GM21619 (cell line): ENCODE measurements at regions not wholly inside any gene's neighbourhood (a gene's known extent, or its start where the extent isn't known, plus 50 kb on each side); places are given as distances from the start of the nearest gene placed in this dataset.
A peak's percentile ranks its signal among the peaks of the same experiment; 100 is the strongest.

Experiments
- ATAC-seq: cut with Tn5 transposase; IDR thresholded peaks from one replicate; pipeline ENCODE4 v1.9.1; 2021; ENCODE audit not compliant: unreplicated experiment

DNA sequence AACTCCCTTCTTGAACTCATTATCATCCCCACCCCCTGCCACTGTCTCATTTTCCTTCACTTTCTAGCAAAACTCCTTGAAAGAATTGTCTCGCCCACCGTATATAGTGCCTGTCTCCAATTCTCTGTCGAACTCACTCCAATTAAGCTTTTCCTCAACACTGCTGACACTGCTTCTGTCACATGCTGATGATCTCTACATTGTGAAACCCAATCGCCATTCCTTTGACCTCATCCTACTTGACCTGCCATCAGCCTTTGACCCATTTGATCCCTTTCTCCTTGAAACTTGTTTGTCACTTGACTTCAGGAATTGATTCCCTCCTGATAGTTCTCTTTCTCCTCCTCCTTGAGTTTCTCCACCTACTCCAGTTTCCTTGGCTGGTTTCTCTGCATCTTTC lies 54.8 kb downstream of the CCDC71L start:
- ATAC-seq: no peak

DNA sequence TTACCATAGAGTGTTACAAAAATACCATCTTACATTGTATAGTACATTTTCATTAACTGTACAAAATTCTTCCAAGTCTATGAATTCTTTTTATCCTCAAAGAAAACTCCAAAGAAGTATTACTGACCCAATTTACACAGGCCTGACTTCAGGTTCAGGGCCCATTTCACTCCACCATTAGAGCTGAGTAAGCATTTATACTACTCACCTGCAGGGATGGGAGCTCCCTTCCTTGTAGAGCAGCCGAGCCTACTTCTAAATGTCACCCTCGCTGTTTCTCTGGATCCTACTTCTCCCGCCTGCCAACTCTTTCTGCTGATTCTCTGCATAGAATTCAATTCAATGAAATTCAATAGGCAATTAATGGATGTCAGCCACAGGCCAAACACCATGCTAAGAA lies 56.0 kb downstream of the CCDC71L start:
- ATAC-seq: no peak

DNA sequence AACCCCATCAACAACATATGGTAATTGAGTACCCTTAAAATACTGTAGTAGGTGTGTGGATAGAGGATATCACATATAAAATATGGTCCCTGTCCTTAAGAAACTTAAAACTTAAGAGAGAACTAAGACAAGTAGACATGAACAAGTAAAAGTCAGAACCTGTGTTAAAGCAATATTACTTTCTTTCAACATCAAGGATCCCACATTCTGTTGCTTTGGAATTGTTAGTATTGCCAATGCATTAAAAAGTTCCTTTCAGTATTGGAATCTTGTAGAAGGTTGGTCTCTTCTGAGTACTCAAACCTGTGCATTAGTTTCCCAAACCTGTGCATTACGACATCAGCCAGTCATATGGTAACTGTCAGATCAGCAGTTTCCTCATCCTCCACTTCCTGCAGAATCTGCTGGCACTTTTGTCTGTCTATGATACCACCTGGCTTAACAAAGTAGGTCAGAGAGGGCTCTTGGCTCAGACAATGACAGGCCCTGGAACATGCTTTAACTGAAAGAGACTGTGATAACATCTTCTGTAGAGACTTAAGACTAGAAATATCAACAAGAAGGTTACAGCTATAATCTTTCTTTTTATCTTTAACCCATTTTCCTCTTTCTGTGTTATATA lies 56.5 kb downstream of the CCDC71L start:
- ATAC-seq: no peak

DNA sequence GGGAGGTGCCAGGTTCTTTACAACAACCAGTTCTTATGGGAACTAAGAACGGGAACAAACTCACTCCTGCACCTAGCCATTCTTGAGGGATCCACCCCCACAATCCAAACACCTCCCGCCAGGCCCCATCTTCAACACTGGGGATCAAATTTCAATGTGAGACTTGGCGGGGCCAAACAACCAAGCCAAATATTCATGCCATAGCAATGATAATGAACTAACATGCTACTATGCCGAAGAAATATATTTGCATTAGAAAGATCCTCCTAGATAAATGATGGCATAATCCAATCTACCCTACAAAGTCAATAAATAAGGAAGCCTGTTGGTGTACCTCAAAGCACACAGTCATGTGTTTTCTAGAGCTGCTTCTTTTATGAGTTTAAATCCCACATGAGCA lies 57.6 kb downstream of the CCDC71L start:
- no peak for ATAC-seq

DNA sequence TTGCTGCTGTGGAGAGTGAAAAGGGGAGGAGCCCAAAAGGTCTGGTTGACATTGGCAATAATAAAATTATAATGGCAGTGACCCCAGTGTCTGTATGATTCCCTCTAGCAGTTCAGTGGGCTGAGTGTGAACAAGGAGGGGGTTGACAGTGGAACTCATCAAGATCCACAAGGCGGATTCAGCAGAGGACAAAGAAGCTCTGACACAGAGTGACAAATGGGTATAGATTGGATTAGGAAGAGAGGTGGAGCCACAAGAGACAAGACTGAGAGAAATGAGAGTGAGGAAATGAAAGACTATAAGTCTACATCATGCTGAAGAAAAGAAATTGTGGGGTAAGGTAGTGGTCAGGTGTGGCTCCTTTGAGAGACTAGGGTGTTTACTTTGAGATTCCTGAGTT lies 58.9 kb downstream of the CCDC71L start:
- ATAC-seq: no peak

DNA sequence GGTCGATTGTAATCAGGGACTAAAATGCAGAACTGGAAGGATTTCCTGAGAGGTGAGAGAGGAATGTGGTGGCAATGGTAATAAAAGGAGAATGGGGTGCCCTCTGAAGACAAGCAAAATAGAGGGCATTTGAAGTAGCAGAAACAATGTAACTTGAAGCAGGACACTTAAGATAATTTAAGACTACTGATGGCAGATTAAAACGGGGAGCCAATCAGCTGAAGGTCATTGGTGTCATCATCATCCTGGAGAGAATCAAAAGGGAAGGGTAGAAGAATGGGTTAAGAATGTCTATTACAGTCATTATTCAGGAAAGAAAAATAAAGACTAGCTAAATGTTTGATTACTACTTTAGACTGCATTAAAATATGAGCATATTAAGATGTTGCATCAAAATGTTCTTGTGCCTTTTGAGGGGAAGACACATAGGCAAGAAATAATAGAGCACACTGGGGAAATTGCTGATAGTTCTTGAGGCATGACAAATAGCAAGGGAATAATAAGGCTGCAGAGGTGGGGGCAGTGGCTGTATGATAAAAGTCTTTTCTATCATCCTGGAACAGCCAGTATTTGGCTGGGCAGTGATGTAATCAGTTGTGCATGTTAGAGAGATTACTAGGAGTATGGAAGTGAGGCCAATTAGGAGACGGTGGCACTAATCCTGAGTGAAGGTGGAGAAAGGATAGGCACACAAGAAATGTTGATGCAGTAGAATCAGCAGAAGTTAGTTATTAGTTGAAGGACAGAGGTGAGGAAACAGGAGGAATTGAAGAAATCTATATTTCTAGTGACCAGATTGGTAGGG lies 60.2 kb downstream of the CCDC71L start:
- ATAC-seq: no peak

DNA sequence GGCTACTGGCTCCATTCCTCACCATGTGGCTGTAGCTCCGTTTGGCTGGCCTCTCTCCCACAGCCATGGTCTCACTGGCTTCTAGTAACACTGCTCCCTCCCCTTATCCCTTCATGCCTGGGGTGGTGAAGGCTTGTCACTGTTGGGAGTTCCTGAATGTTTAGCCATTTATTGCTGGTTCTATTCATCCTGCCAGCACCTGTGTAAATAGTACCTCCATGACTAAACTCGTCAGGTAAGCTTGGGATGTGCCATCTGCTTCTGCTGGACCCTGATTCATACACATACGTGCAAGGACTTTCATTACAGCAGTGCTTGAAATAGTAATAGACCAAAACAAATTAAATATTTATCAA lies 61.6 kb downstream of the CCDC71L start:
- ATAC-seq: no peak

DNA sequence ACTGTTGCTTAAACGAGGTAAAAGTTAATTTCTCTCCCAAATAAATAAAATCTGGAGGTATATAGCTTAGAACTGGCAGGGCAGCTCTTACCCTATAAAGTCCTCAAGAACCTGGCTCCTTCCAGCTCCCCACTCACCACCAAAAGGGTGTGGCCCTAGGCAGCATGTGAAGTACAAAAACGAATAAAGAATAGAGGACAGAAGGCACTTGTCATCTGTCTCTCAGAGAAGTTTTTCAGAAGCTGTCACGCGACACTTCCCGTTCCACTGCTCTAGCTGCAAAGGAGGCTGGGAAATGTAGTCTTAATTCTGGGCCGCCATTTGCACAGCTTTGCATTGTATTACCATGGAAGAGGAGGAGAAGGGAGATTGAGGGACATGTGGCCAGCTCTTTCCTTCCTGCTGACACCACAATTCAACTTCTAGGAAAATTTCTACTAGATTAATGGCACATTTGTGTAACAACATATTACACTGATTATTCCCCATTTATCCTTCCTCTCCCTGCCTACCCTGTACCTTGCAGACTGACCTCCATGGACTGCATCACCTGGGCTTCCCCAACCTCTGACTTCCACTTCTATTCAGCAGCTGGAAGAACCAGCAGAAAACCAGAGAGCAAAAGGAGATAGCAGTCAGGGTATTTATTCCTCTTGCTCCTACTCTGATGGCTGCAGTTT lies 62.2 kb downstream of the CCDC71L start:
- peak; percentile 99 for ATAC-seq

DNA sequence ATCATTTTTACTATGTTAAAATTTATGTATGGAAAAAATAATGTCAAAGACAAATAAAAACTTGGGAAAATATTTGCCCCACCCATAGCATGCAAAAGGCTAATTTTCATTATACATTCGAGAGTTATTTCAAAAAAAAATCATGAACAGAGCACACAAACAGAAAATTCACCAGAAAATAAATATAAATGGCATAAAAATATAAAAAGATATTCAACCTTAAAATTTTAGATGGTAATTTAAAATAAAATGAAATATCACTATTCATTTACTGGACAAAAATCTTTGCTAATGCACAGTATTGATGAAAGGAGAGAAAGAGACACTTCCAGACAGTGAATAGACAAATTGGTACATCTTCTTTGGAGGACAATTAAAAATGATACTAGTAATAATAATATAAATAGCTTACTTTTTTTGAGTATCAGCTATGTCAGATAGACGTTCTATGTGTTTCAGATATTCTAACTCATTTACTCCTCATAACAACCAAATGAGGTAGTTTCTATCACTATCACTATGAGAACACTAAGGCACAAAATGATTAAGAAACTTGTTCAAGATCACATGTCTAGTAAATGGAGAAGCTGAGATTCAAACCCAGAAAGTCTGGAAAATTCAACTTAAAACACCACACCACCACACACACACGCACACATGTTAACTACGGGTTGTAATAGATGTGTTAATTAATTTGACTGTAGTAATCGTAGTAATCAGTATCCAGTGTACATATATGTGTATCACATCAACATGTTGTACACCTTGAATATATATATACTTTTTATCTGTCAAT lies 63.0 kb downstream of the CCDC71L start:
- no peak for ATAC-seq

DNA sequence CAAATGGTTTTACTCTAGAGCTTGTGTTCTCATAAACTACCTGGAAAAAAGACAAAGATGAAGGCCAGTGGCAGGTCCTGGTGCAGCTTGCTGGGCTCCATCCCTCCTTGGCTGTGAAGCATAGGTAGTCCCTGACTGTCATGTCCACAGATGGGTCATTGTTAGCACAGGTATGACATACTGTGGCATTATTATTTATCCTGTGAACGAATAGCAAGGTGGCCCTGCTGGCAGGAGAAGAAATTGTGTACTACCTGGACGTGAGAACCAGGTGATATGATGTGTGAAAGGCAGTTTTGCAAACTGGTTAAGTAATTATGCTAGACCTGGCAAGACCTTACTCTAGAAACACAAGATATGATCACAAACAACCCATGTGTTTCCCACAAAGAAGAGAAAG lies 63.9 kb downstream of the CCDC71L start:
- ATAC-seq: no peak

DNA sequence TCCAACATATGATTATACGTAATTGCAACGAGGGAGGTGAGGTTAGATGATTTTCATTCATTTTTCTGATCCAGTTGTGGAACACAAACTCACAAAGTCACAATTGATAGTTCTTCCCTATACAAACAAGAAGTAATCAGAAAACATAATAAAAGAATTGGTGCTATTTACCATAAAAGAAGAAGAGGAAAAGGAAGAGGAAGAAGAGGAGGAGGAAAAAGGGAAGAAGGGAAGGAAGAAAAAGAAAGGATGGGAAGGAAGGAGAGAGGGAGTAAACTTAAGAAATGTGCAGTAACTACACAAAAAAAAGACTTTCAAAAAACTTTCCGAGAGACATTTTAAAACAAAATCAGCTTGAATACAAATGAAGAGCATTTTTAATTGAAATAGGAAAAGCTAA lies 65.0 kb downstream of the CCDC71L start:
- ATAC-seq: no peak

DNA sequence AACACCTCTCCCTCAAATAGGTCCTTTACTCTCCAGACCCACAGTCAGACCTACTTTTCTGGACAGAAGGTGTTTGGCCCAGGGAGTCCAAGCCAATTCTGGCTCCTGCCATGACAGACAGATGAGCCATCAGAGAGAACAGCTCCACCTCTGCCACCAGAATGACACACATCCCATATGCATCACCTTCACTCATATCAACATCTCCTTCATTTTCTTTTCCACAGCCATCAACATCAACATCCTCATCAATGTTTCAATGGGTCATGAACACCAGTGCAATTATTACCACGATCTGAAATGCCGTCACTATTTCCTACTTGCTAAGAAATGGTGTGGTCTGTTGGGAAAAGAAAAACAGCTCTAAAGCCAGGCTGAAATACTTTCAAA lies 67.9 kb downstream of the CCDC71L start:
- ATAC-seq: no peak

DNA sequence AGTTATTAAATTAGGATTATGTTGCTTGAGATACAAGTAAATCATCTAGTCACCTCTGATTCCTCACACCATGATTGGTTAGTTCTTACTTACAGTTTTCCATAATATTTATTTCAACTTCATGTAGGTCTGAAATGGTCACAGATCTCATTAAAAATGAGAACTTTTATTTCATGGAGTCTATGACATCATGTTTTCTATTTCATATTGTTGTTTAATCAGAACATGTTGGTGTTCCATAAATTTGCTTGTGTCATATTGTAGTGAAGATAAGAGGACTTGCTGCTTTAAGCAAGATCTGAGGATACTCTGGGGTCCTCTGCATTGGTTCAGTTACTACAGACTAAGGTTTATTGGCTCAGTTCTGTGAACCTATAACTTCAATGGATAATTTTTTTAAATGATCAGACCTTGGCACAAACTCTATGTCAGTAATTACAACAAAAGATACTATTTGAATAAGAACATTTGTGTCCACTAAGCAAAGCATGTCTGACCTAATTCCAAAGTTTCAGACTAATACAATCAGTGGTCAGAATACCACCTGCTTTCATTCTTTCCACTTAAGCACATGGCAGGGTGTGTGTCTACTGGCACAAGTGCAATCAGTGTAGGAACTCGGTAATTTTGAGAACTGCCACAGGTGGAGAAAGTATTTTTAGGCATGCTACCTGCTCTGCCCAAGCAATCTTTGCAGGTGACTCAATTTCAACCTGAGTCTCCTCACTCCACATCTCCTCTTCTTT lies 68.5 kb downstream of the CCDC71L start:
- ATAC-seq: no peak

DNA sequence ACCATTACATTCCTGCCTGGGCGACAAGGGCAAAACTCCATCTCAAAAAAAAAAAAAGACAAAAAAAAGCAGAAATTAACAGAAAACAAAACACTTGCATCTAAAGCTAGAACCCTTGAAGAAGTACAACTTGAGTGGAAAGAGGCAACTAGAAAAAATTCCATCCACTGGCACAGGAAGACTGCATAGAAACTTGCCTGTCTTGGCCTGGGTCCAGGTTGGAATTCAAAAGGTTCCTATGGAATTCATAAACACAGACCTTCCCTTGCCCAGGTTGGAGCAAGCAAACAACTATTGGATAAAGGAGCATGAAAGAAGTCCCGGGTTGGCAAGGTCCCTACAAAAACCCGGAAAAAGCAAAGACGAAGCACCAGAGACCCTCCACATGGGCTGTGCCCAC lies 69.8 kb downstream of the CCDC71L start:
- ATAC-seq: no peak

DNA sequence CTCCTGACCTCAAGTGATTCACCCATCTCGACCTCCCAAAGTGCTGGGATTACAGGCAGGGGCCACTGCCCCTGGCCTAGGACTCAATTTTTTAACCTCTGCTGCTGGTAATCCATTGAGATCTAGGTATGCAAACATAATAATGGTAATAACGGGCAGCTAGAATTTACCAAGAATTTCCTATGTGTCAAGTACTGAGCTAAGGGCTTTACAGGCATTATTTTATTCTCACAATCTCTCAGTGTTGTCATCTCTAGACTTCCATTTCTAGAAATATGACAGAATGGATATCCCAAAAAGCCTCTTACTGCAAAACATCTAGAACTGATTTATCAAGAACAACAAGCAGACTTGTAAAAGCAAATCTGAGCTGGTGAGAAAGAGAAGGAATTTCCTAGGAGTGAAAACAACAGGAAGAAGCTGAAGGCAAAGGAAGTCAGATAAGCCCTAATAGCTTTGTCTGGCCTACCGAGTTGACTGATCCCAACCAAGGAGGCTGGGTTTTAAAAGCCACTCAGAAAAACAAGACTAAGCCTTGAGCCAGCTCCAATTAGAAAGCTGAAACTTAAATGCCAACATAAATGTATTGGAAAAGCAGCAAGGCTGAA lies 70.6 kb downstream of the CCDC71L start:
- ATAC-seq: no peak

DNA sequence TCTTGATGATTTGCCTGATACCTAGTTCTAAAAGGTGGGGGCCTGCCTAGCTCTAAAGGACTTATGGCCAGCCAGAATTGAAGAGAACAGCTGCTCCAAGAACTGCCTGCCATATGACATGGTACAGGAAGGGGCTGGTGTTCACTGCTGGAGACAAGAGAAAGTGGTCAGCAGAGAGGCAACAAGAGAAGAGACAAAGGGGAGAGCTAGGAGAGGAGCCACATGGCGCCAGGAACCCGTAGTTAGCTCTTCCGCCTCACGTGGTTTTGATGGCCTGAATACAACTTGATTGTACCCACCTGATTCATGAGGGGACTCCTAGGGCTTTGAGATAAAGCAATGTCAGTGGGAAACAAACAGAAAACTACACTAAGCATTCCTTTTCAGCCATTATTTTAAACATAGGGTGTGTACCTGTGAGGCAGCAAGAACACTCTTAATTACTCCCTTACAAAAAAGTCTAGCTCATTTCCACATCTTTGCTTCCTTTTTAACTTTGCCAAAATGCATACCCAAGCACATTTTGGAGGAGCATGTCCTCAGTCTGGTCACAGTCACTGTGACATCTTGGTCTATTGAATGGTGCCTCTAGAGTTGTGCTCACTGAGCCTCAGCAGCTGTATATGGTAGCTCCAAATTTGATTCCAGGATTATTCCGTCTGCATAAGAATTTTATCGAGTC lies 71.6 kb downstream of the CCDC71L start:
- no peak for ATAC-seq

DNA sequence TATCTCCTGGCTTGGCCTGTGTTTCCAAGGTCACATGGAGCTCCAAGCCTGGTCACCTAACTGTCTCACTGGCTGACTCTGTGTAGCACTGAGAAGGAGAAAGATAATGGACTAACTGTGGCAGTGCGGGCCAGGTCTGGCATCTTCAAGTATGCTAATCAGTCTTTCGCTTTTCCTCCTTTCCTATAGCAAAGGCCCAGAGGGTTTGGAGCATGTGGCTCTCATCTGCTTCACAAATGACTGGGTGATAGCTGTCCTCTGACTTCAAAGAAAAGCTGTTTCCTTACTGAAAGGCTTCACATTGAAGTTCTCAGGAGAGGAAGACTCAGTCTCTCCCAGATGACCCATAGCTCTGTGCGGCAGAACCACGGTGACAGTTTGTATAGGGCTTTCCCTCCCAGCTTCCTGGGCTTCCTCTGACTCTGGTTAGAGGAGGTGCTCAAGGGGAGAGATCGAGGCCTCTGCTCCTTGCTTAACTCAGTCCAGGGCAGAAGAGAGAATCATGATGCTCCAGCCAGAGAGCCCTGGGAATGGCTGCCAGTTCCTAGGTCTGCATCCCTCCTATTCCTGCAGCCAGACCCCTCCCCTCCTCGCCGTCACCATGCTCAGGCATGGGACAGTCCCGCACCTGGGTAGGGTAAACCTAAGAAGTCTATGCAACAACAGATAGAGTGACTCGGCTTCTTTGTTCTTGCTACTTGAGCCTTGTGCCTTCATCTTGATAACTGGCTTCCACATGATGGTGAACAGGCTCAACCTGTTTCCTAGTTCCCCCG lies 72.3 kb downstream of the CCDC71L start:
- ATAC-seq: no peak

DNA sequence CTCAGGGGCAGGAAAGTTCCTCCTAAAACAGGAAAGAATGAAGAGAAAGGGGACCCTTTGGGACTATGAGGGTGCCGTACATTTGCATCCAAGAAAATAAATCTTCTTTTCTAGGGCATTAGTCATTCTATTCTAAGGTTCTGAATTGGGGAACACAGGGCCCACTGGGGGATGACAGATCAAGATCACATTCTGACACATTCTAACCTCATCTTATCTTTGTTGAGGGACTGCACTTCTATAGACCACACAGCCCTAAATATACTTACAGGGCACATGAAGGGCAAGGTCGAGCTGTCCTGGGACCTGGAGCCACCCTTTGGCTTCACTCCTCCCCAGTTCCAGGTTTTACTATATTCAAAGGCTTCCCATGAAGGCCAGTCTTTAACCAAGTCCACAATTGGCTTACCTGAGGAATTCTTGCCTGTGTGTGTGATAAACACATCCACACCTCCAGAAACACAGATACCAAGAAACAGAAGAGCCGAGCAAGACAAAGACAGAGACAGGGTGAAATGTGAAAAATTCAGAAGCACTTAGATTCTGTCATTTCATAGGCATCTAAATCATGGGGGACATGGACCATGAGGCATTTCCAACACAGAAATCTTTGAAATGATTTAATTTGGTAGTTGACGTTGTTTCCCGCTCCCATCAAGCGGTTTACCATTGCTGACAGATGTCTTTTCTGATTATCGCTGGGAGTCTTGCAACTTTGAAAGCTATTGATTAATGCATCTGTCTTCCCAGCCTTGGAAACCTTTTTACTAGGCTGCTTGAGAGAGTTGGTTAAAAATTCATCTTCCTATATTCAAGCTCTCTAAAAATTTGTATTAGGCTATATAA lies 75.8 kb downstream of the CCDC71L start:
- ATAC-seq: no peak
